HG02798 (cell line): ENCODE measurements at regions not wholly inside any gene's neighbourhood (a gene's known extent, or its start where the extent isn't known, plus 50 kb on each side); places are given as distances from the start of the nearest gene placed in this dataset.

Experiments used
- ATAC-seq: cut with Tn5 transposase; IDR thresholded peaks from one replicate; pipeline ENCODE4 v1.9.1; 2021; ENCODE audit warnings: mild to moderate bottlenecking; ENCODE audit not compliant: unreplicated experiment, poor library complexity

- ATAC-seq: no peak
Observed at GRCh38 chr18:65336411-65336810, 414.4 kb upstream of the CDH7 start.

- no peak for ATAC-seq
Observed at GRCh38 chr18:65329010-65329409, 421.8 kb upstream of the CDH7 start.

GRCh38 chr18:65326805-65327204 lies 424.0 kb upstream of the CDH7 start:
- ATAC-seq: no peak

GRCh38 chr18:65322895-65323294 lies 427.9 kb upstream of the CDH7 start:
- ATAC-seq: no peak

GRCh38 chr18:65298422-65298821 lies 452.4 kb upstream of the CDH7 start:
- no peak for ATAC-seq

GRCh38 chr18:65288908-65289307 lies 461.9 kb upstream of the CDH7 start:
- no peak for ATAC-seq

- no peak for ATAC-seq
Observed at GRCh38 chr18:65287652-65288051, 463.2 kb upstream of the CDH7 start.

GRCh38 chr18:65282096-65282495 lies 468.7 kb upstream of the CDH7 start:
- ATAC-seq: no peak

GRCh38 chr18:65279668-65280305 lies 471.0 kb upstream of the CDH7 start:
- ATAC-seq: no peak

GRCh38 chr18:65278939-65279667 lies 471.7 kb upstream of the CDH7 start:
- ATAC-seq: no peak

- no peak for ATAC-seq
Observed at GRCh38 chr18:65269375-65269774, 481.4 kb upstream of the CDH7 start.

GRCh38 chr18:65265761-65266160 lies 485.1 kb upstream of the CDH7 start:
- ATAC-seq: no peak

- no peak for ATAC-seq
Observed at GRCh38 chr18:65260030-65260429, 490.8 kb upstream of the CDH7 start.

- no peak for ATAC-seq
Observed at GRCh38 chr18:65259403-65259802, 491.4 kb upstream of the CDH7 start.

- no peak for ATAC-seq
Observed at GRCh38 chr18:65257149-65257548, 493.7 kb upstream of the CDH7 start.

GRCh38 chr18:65255417-65255816 lies 495.4 kb upstream of the CDH7 start:
- no peak for ATAC-seq

- no peak for ATAC-seq
Observed at GRCh38 chr18:65239787-65240186, 511.0 kb upstream of the CDH7 start.

GRCh38 chr18:65235966-65236624 lies 514.7 kb upstream of the CDH7 start:
- ATAC-seq: no peak

- ATAC-seq: no peak
Observed at GRCh38 chr18:65230311-65230710, 520.5 kb upstream of the CDH7 start.

GRCh38 chr18:65227970-65228369 lies 522.8 kb upstream of the CDH7 start:
- ATAC-seq: no peak

- no peak for ATAC-seq
Observed at GRCh38 chr18:65221736-65222135, 529.1 kb upstream of the CDH7 start.

- no peak for ATAC-seq
Observed at GRCh38 chr18:65221115-65221514, 529.7 kb upstream of the CDH7 start.
